ENCODE measurements at regions not wholly inside any gene's neighbourhood (a gene's known extent, or its start where the extent isn't known, plus 50 kb on each side); places are given as distances from the start of the nearest gene placed in this dataset.

GRCh38 chr20:2228926-2229325, 66.9 kb upstream of the TGM3 start:
- Histone ChIP-seq H3K27me3 (ENCODE audit: control insufficient read depth, insufficient read depth, low read length) (no peaks in the 10 kb centered on the region), H3K4me3 (ENCODE audit: low read depth, low read length) (no peak overlapping the region), H3K36me3 (ENCODE audit: control insufficient read depth, insufficient read depth, low read length) (no peaks in the 10 kb centered on the region)
- no peak for TF ChIP-seq CTCF (IDR thresholded peaks at IDR 0.05; ENCODE audit: insufficient read depth, low read length, severe bottlenecking)
- DNase-seq (ENCODE audit: low read depth) (no peak), FAIRE-seq (no peak)

- H3K4me3 ChIP-seq (ENCODE audit: low read depth, low read length), result no peak overlapping the region
- no peak for TF ChIP-seq CTCF (IDR thresholded peaks at IDR 0.05; ENCODE audit: insufficient read depth, low read length, severe bottlenecking)
- DNase-seq (ENCODE audit: low read depth) (no peak), FAIRE-seq (peak; percentile 60)
- H3K36me3 ChIP-seq (ENCODE audit: control insufficient read depth, insufficient read depth, low read length), result no peaks in the 10 kb centered on the region
- no peaks in the 10 kb centered on the region for H3K27me3 ChIP-seq (ENCODE audit: control insufficient read depth, insufficient read depth, low read length)
Measured at GRCh38 chr20:2230726-2231488, 64.9 kb upstream of the TGM3 start.

GRCh38 chr20:2231701-2232100, 64.1 kb upstream of the TGM3 start:
- DNase-seq (ENCODE audit: low read depth) (no peak), FAIRE-seq (no peak)
- no peaks in the 10 kb centered on the region for H3K27me3 ChIP-seq (ENCODE audit: control insufficient read depth, insufficient read depth, low read length)
- H3K4me3 ChIP-seq (ENCODE audit: low read depth, low read length), result no peak overlapping the region
- TF ChIP-seq CTCF (IDR thresholded peaks at IDR 0.05; ENCODE audit: insufficient read depth, low read length, severe bottlenecking), result no peak
- H3K36me3 ChIP-seq (ENCODE audit: control insufficient read depth, insufficient read depth, low read length), result no peaks in the 10 kb centered on the region

GRCh38 chr20:2234598-2235191, 61.1 kb upstream of the TGM3 start:
- DNase-seq (ENCODE audit: low read depth) (no peak), FAIRE-seq (no peak)
- Histone ChIP-seq H3K27me3 (ENCODE audit: control insufficient read depth, insufficient read depth, low read length) (no peaks in the 10 kb centered on the region), H3K4me3 (ENCODE audit: low read depth, low read length) (no peak overlapping the region), H3K36me3 (ENCODE audit: control insufficient read depth, insufficient read depth, low read length) (no peaks in the 10 kb centered on the region)
- TF ChIP-seq CTCF (IDR thresholded peaks at IDR 0.05; ENCODE audit: insufficient read depth, low read length, severe bottlenecking), result no peak

GRCh38 chr20:2236256-2236655, 59.5 kb upstream of the TGM3 start:
- H3K36me3 ChIP-seq (ENCODE audit: control insufficient read depth, insufficient read depth, low read length), result no peaks in the 10 kb centered on the region
- no peak overlapping the region for H3K4me3 ChIP-seq (ENCODE audit: low read depth, low read length)
- FAIRE-seq (peak; percentile 100), DNase-seq (ENCODE audit: low read depth) (peak; percentile 37)
- no peak for TF ChIP-seq CTCF (IDR thresholded peaks at IDR 0.05; ENCODE audit: insufficient read depth, low read length, severe bottlenecking)
- H3K27me3 ChIP-seq (ENCODE audit: control insufficient read depth, insufficient read depth, low read length), result no peaks in the 10 kb centered on the region
